Heart left ventricle (tissue), 16 donors: ENCODE measurements at regions not wholly inside any gene's neighbourhood (a gene's known extent, or its start where the extent isn't known, plus 50 kb on each side); places are given as distances from the start of the nearest gene placed in this dataset.

Source experiments
- ATAC-seq, 4 donors: fragments of 200-7000 bp; cut with Tn5 transposase; one replicate each; pipeline ENCODE4 v1.9.1; 2020 to 2022; ENCODE audit warnings: moderate library complexity in 4 of 4, mild to moderate bottlenecking in 3 of 4, moderate number of reproducible peaks in 1 of 4
- DNase-seq, 5 donors: peaks; one replicate each; pipeline ENCODE4 v3.0.0-alpha.2; 2020
- H3K27ac ChIP-seq, 12 donors: fragments of 200-600 bp; sonication (generic) in 4 of 12; one replicate each; pipeline versions ENCODE4 v1.5.0 to v1.8.0; 2016 to 2022; ENCODE audit warnings: mild to moderate bottlenecking in 2 of 12
- H3K27me3 ChIP-seq, 9 donors: fragments of 200-600 bp; sonication (generic) in 2 of 9; one replicate each; pipeline versions ENCODE4 v1.5.1 to v1.8.0; 2016 to 2022; ENCODE audit warnings: mild to moderate bottlenecking in 3 of 9
- H3K36me3 ChIP-seq, 9 donors: fragments of 200-600 bp; sonication (generic) in 2 of 9; one replicate each; pipeline versions ENCODE4 v1.5.0 to v1.8.0; 2018 to 2022; ENCODE audit warnings: mild to moderate bottlenecking in 2 of 9
- H3K4me1 ChIP-seq, 12 donors: fragments of 200-600 bp; sonication (generic) in 4 of 12; one replicate each; pipeline versions ENCODE4 v1.5.0 to v1.8.0; 2016 to 2022; ENCODE audit warnings: mild to moderate bottlenecking in 3 of 12
- H3K4me3 ChIP-seq, 12 donors: fragments of 200-600 bp; sonication (generic) in 4 of 12; one replicate each; pipeline versions ENCODE4 v1.5.0 to v1.8.0; 2017 to 2022; ENCODE audit warnings: mild to moderate bottlenecking in 9 of 12, moderate library complexity in 4 of 12
- H3K9me3 ChIP-seq, 12 donors: fragments of 200-600 bp; sonication (generic) in 4 of 12; one replicate each; pipeline versions ENCODE4 v1.5.0 to v1.8.0; 2016 to 2022; ENCODE audit warnings: mild to moderate bottlenecking in 1 of 12
- POLR2A ChIP-seq, 2 donors: fragments of 450-650 bp; IDR thresholded peaks; one replicate each; pipeline ENCODE4 v1.6.1; 2017; ENCODE audit warnings: antibody characterized with exemption in 2 of 2, mild to moderate bottlenecking in 2 of 2, moderate library complexity in 2 of 2
- WGBS, 4 donors: extraction: QIAGEN DNeasy Blood & Tissue Kit in 2 of 4; methylation state at CpG; one replicate each; pipeline versions ENCODE4 v1.1.5 to v1.1.7; 2013 to 2018; 5-methylcytosine and 5-hydroxymethylcytosine counted together
- intact Hi-C, 10 donors: fragments of 100-400 bp; cut with DNase I; formaldehyde crosslinking; loops; one replicate each; pipeline versions ENCODE4 v1.11.1 to v1.14.2; 2022
- TF ChIP-seq, protein P1 (sequence below), 12 donors: fragments of 200-600 bp; sonication (generic) in 4 of 12; IDR thresholded peaks; one replicate each; pipeline versions ENCODE4 v1.5.0 to v1.8.0; 2018 to 2022; ENCODE audit warnings: antibody characterized with exemption in 12 of 12, mild to moderate bottlenecking in 5 of 12
- donor health status: ischemic (EF 13 %, LVEDD 7.1; RV severe dilation, severe dysfunction).
- donor health status: healthy with polysubstance abuse.
- donor health status: DM: no; HTN: yes; CAD: no.
- donor health status: DM: no; HTN: no; CAD: no.
- donor health status: ischemic (EF 25% LVEDD 6.9; RV normal size, moderate dysfunction).
- donor health status: ischemic (EF 25% LVEDD 5.7; RV mildly dilated, moderate dysfunction).
- donor health status: healthy.
- donor health status: DM: yes; HTN: yes; CAD: no.
- donor health status: ischemic (EF 35%, LVEDD 5.7; RV mildly dilated, moderate dysfunction).
- donor health status: nonischemic (EF 11% LVEDD 7.7; RV severe dilation, severe dysfunction).
- donor health status: DM: yes; HTN: yes; CAD: no.
- donor health status: PGD.
- donor health status: ischemic (EF 29% LVEDD 5.4; RV normal size, mild dysfunction).
- donor health status: nonischemic (EF 23%, LVEDD 6.1; RV moderate dilation, normal function).

DNA sequence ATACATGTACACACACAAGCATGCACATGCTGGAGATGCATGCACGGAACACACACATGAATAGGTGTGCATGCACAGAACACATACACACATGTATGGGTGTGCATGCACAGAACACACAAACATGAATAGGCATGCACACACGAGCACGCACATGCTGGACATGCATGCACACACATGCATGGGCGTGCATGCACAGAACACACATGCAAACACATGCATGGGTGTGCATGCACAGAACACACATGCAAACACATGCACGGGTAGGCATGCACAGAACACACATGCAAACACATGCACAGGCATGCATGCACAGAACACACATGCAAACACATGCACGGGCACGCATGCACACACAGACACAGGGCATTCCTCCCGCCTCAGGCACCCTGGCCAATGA lies 382.3 kb downstream of the IRX2 start:
- Histone ChIP-seq H3K27me3 (no peaks in the 10 kb centered on the region), H3K4me3 (no peak overlapping the region), H3K9me3 (peaks cover 0 to 25% (median 1%) of the 10 kb centered on the region in 12 donors), H3K36me3 (no peaks in the 10 kb centered on the region), H3K4me1 (no peaks in the 10 kb centered on the region), H3K27ac (no peak overlapping the region)
- intact Hi-C loops = no loop called here
- DNase-seq (no peak), ATAC-seq (no peak)
- TF ChIP-seq POLR2A (IDR thresholded peaks at IDR 0.05) = no peak
- TF ChIP-seq, protein P1, sequence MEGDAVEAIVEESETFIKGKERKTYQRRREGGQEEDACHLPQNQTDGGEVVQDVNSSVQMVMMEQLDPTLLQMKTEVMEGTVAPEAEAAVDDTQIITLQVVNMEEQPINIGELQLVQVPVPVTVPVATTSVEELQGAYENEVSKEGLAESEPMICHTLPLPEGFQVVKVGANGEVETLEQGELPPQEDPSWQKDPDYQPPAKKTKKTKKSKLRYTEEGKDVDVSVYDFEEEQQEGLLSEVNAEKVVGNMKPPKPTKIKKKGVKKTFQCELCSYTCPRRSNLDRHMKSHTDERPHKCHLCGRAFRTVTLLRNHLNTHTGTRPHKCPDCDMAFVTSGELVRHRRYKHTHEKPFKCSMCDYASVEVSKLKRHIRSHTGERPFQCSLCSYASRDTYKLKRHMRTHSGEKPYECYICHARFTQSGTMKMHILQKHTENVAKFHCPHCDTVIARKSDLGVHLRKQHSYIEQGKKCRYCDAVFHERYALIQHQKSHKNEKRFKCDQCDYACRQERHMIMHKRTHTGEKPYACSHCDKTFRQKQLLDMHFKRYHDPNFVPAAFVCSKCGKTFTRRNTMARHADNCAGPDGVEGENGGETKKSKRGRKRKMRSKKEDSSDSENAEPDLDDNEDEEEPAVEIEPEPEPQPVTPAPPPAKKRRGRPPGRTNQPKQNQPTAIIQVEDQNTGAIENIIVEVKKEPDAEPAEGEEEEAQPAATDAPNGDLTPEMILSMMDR (IDR thresholded peaks at IDR 0.05) = no peak
- 79 to 91% (median 85%) methylated on average over 8 of the region's 8 CpGs for WGBS, 4 donors

DNA sequence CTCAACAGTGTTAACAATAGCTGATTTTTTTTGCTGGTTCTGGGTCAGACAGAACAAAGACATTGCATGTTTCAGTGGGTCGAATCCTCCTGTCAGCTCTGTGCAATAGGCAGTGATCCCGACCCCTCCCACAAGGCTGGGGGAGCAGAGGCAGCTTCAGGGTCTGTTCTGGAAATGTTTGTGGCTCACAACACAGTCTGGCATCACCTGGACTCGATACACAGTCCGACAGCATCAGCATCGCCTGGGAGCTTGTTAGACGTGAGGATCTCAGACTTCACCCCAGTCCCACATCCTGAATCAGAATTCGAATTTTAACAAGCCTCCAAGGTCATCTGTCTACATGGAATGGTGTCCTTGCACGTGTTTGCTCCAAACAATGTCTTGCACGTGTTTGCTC lies 384.7 kb downstream of the IRX2 start:
- H3K27ac ChIP-seq = no peak overlapping the region
- intact Hi-C loops = no loop called here
- ATAC-seq (no peak), DNase-seq (no peak)
- WGBS, 4 donors = 63 to 69% (median 64%) methylated on average over 9 of the region's 9 CpGs
- no peaks in the 10 kb centered on the region for H3K4me1 ChIP-seq
- TF ChIP-seq, protein P1 (IDR thresholded peaks at IDR 0.05) = no peak
- TF ChIP-seq POLR2A (IDR thresholded peaks at IDR 0.05) = no peak
- H3K4me3 ChIP-seq = no peak overlapping the region
- H3K36me3 ChIP-seq = no peaks in the 10 kb centered on the region
- H3K27me3 ChIP-seq = peaks cover 0 to under 1% (median 0%) of the 10 kb centered on the region in 9 donors
- H3K9me3 ChIP-seq = peaks cover 0 to 25% (median 1%) of the 10 kb centered on the region in 12 donors

DNA sequence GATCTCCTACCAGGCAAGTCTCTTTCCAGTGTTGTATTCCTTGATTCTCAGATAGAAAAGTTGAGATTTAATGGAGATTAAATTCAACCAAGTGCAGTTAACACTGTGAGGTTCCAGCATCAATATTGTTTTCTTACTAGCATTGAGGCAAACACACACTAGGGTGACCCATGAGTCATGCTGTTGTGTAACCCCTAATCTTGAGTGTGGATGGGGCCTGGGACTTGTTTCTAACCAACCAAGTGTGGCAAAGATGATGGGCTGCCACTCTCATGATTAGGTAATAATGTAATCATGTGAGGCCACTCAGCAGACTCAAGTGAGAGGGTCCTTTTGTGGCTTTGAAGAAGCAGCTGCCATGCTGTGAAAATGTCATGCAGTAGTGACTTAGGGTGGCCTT lies 394.2 kb downstream of the IRX2 start:
- Histone ChIP-seq H3K36me3 (no peaks in the 10 kb centered on the region), H3K9me3 (peaks cover 0 to 5% (median 0%) of the 10 kb centered on the region in 12 donors), H3K27ac (no peak overlapping the region), H3K4me1 (no peaks in the 10 kb centered on the region), H3K4me3 (no peak overlapping the region), H3K27me3 (peaks cover 0 to 4% (median 0%) of the 10 kb centered on the region in 9 donors)
- ATAC-seq (no peak), DNase-seq (no peak)
- intact Hi-C loops = no loop called here
- TF ChIP-seq, protein P1 (IDR thresholded peaks at IDR 0.05) = no peak
- TF ChIP-seq POLR2A (IDR thresholded peaks at IDR 0.05) = no peak

DNA sequence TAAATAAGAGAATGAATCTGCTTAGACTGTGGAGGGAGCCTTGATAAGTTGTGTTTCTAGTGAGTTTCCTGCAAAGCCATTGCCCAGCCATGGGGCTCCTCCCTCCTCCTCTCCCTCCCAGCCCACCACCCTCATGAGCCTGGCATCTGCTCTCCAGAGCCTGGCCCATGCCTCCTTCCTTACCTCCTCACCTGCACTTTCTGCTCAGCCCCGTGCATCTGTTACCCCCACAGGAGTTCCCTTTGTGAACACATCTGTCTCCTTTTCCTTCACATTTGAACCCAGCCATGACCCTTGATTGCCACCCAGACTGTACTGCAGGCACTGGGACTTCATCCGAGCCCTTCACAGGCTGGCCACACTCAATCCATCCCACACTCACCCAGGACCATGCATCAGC lies 395.6 kb downstream of the IRX2 start:
- intact Hi-C loops = no loop called here
- Histone ChIP-seq H3K9me3 (peaks cover 0 to under 1% (median 0%) of the 10 kb centered on the region in 12 donors), H3K4me3 (no peak overlapping the region), H3K36me3 (no peaks in the 10 kb centered on the region), H3K4me1 (no peaks in the 10 kb centered on the region), H3K27ac (no peak overlapping the region), H3K27me3 (no peaks in the 10 kb centered on the region)
- no peak for TF ChIP-seq POLR2A (IDR thresholded peaks at IDR 0.05)
- TF ChIP-seq, protein P1 (IDR thresholded peaks at IDR 0.05) = no peak
- WGBS, 4 donors = 52 to 71% (median 58%) methylated on average over 2 of the region's 2 CpGs
- ATAC-seq = no peak
- no peak for DNase-seq
